Medulla oblongata (tissue), 1 donor: ENCODE measurements at regions not wholly inside any gene's neighbourhood (a gene's known extent, or its start where the extent isn't known, plus 50 kb on each side); places are given as distances from the start of the nearest gene placed in this dataset.
A peak's percentile ranks its signal among the peaks of the same experiment; 100 is the strongest.
"Not testable (repeated sequence)": the region's sequence is repeated elsewhere in the genome, so short reads cannot be mapped to it uniquely, and the experiment has no call there.

Experiments
- DNase-seq: peaks from one replicate; pipeline ENCODE4 v3.0.0-alpha.2; 2015; ENCODE audit errors: extremely low spot score

DNA sequence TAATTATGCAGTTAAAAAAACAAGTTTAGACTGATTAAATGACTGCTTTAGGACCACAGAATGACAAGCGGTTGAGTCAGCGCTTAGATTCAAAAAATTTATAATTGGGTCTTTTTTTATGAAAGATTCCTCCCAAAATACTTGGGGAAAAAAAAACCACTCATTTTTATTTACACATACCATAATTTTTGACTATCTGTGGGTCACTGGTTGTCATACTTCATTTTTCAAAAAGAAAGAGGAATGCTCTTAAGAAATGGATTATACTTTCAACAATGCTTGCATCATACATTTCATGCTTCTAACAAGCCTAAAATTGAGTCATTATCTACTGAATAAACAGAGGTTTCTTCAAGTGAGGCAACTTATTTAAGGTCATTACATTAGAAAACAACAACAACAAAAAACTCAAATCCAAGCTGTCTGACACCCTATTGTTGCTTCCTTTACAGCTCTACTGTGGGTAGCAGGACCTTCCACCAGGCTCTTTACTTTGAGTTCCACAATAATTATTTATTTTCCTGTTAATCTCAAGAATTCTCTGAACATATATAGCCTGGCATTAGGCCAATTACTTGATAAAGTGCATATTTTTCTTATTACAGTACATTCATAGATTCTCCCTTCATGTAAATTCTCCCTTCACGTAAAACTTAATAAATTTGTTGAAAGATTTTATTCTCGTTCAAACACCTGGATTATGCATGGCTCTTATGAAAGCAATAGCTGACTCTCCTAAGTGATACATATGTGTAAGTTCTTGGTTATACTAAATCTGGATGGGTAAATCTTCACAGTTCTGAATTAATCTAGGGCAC is 445.5 kb downstream of the PCDH10 start:
- no peak for DNase-seq

GRCh38 chr4:133593764-133594163 is 444.7 kb downstream of the PCDH10 start:
- DNase-seq: no peak

- DNase-seq: no peak
Measured at GRCh38 chr4:133592591-133592990, 443.5 kb downstream of the PCDH10 start.

DNA sequence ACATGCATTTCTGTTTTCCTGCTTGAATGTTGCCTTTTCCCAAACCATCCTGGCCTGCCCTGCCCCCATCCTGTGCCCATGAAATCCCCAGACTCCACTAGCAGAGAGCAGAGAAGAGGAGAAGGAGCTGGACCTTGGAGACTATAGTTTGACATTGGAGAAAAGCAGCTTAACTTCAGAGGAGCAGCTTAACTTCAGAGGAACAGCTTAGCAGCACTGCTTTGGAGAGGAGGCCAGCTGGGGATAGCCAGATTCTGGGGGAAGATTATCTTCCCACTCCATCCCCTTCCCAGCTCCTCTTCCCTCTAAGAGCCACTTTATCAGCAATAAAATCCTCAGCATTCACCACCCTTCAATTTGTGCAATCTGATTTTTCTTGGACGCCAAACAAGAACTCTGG is 443.0 kb downstream of the PCDH10 start:
- DNase-seq: no peak

DNA sequence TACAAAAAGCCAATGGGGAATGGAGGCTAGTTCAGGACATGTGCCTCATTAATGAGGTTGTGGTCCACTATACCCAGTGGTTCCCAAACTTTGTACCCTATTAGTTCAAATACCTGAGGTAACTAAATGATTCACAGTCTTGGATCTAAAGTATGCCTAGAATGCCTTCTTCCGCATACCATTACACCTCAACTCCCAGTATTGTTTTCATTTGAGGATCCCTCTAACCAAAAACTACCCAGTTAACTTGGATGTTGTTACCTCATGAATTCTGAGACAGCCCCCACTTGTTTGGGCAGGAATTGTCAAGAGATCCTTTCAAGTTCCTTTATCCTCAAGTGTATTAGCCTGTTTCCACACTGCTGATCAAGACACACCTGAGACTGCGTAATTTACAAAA is 439.2 kb downstream of the PCDH10 start:
- no peak for DNase-seq

DNA sequence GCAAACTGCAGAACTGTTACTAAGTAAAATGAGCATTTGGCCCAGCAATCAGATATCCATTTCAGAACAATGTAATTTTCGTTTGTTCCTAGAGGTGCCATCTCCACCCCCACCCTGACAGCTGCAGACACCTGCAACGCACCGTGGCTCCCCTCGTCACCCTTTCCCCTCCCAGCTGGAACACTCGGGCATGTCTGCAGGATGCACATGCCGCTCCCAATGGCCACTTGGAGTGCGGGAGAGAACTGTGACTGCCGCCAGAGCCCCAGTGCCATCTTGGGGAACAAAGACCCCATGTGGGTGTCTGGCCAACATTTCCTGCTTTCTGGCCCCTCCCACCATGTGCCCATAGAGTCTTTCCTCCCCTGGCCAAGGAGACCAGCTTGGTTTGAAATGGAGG is 436.2 kb downstream of the PCDH10 start:
- no peak for DNase-seq

DNA sequence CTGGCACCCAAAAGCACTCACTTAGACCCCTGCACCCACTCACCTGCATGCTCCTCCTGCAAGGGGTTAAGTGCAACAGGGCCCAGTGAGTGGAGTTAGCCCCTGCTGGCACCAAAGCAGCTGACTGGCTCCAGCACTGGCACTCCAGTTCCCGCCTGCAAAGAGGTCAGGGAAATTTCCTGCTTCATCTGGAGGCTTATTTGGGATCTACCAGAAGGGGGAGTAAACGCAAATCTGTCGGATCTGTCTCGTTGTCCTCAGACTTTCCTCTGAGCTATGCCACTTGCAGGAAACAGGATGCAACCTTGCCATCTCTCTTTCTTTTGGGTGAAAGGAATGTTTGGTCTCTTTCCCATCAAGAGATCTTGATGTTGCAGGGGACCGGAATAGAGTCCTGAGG is 435.6 kb downstream of the PCDH10 start:
- no peak for DNase-seq

DNA sequence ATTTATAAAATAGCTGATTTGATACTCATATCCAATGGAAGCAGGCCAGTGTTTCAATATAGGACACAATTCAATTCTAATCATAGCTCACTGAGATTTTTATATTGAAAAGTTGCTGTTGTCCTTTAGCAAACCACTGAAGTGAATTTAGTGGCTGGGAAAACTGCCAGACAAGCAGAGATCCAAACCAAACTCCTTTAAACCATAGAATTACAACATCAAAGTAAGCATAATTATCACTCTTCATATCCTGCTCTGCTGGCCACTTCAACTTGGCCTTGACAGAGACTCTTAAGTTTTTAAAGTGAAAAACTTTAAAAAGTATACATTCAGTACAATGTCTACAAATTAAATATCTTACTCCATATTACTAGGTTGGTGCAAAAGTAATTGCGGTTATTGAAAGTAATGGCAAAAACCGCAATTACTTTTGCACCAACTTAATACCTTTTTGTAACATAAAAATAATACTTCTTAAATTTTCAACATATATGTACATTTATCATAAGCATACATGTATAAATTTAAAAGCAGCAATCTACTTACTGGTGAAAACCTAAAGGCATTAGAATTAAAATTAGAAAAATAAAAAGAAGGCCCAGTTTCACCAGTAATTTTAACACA is 433.0 kb downstream of the PCDH10 start:
- DNase-seq: no peak

GRCh38 chr4:133574248-133574647 is 425.2 kb downstream of the PCDH10 start:
- no peak for DNase-seq

- DNase-seq: no peak
Measured at GRCh38 chr4:133565379-133565778, 416.3 kb downstream of the PCDH10 start.

DNA sequence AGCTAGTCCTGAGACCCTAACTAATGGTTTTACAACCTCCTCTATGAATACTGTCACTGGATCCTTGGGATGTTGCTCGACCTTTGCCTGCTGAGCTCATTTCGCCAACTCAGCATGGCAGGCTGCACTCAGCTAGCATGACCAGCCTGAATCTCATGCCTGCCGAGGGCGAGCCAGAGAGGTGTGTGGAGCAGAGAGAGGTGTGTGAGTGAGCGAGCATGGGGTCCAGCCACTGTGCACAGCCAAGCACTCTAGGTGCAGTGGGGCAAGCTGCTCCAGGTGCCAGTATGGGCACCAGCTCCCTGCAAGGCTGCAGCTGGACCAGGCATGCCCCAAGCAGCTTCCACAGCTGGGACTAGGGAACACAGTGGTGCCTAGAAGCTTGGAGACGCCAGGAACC is 410.9 kb downstream of the PCDH10 start:
- DNase-seq: no peak

DNA sequence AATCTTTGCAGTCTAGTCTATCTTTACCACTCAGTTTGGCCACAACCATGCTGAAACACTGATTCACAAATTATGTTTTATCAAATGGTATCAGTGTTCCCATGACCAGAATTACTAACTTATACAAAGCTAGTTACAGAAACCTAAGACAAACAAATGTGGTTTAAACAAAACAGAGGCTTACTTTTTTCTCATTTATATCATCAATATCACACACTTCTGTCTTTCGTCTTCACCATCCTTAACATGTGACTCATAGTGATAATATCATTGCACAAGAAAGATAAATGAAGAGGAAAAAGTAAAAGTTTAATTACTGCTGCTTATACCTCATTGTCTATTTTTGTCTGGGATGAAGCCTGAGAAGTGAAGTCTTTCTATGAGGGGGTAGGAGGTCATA is 406.6 kb downstream of the PCDH10 start:
- no peak for DNase-seq

DNA sequence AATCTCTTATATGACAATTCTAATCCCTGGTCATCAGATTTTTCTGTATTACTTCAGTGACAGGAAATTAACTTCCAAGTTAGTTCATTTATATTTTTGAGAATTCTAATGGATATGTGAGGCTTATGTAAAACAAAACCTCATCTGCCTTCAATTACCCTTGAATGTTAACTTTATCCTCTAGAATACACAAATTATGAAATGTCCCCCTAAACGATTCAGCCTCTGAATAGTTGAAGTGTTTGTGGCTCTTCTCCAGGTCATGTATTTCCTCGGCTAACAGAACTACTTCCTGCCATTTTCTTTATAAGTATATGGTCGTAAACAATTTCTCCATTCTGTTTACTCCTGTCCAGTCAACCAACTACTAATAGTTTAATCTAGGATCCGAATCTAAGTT is 401.3 kb downstream of the PCDH10 start:
- no peak for DNase-seq

- no peak for DNase-seq
Measured at GRCh38 chr4:133544097-133544496, 395.0 kb downstream of the PCDH10 start.

GRCh38 chr4:133537780-133538281 is 388.7 kb downstream of the PCDH10 start:
- DNase-seq: no peak

GRCh38 chr4:133534224-133534623 is 385.1 kb downstream of the PCDH10 start:
- DNase-seq: not testable (repeated sequence)

DNA sequence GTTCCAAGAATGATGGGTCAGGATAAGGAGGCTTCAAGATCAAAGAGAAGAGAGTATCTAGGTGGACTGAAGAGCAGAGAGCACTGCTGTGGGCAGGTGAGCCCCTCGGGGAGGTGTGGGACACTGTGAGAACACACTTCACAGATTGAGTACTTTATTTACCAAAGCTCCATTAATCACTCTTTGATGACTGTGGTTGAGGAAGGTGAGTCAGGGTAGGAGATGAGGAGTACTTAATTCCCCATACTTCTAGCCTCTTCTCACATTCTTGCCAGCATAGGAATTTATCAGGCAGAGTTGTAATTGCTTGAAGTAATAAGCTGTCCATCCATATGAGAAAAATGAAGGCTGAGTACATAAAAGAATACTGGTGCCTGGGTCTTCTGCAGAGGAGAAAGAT is 375.3 kb downstream of the PCDH10 start:
- DNase-seq: no peak

DNA sequence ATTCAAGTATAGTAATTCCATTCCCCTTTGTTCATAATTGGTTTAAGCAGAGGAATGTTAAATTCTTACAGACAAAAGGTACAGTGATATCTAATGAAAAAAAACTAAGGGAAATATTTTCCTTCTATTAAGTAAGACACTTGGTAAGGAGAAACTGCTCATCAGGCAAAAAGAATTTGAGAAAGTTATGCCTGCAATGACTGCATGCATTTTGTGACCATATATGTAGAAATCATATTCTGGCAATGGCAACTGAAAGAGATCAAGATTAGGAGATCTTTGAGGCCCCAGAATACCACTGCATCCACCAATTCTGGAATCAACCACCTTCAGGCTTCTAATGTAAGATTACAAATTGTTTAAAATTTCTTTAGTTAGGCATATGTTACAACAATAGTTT is 364.8 kb downstream of the PCDH10 start:
- no peak for DNase-seq

DNA sequence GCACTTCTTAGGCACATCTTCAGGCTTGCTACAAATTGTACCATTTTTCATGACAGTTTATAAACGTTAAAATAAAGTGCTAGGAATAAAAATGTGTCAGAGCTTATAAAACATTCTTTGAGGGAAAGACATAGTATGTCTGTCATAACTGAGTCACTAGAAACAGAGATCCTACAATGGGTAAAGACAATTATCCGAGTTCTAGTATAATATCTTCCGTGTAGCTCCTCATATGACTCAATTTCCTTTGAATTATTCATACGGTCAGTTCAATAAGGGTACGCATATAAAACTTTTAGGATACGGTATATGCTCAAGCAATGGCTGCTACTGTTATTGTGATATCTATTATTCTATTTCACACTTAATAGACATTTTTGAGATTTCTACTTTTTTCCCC is 349.1 kb downstream of the PCDH10 start:
- no peak for DNase-seq

GRCh38 chr4:133493776-133494175 is 344.7 kb downstream of the PCDH10 start:
- DNase-seq: no peak

DNA sequence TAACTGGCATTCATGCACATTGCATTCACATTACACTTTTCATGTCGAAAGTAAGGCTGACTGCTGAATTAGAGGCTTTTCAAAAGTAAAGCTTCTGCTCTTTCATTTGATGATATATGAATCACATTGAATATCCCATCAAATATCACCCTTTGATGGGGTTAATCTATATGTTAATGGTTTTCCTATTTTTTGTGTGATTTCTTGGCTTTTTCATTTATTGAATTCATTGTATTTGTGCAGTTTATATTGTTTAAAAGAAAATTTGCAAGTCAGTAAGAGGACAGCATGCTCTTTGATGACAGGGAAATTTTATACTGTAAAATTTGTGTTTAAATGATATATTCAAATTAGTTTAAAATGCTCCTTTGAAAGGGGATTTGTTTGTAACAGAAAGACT is 344.1 kb downstream of the PCDH10 start:
- DNase-seq: no peak

- no peak for DNase-seq
Measured at GRCh38 chr4:133484287-133484686, 335.2 kb downstream of the PCDH10 start.

- DNase-seq: peak; percentile 66
Measured at GRCh38 chr4:133483600-133484246, 334.6 kb downstream of the PCDH10 start.
